SKM-1 treated with dmso at 0.1 percent for 144 hours (cell line): ENCODE measurements at regions not wholly inside any gene's neighbourhood (a gene's known extent, or its start where the extent isn't known, plus 50 kb on each side); places are given as distances from the start of the nearest gene placed in this dataset.
"Not testable (repeated sequence)": the region's sequence is repeated elsewhere in the genome, so short reads cannot be mapped to it uniquely, and the experiment has no call there.

Source experiments
- DNase-seq: peaks from one replicate; lab custom pipeline; 2025; ENCODE audit not compliant: unreplicated experiment; lab: John Stamatoyannopoulos, UW

DNA sequence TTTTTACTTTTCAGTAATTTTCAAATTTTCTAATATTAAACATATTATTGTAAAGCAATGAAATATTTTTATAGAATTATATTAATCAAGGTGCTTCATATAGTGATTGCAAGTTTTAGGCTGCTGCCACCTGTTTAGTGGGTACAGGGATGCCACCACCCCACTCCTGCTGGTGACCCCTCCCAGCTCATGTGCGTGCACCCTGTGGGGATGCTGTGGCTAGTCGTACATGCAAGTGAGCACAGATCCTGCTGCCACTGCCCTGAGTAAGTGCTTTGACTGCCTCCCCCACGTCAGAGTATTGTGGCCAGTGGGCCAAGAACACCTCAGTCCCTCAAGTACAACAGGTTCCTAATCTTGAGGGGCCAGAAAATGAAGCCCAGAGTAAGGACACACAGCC lies 320.1 kb upstream of the DDI1 start:
- no peak for DNase-seq

GRCh38 chr11:103727262-103727661 lies 309.2 kb upstream of the DDI1 start:
- no peak for DNase-seq

DNA sequence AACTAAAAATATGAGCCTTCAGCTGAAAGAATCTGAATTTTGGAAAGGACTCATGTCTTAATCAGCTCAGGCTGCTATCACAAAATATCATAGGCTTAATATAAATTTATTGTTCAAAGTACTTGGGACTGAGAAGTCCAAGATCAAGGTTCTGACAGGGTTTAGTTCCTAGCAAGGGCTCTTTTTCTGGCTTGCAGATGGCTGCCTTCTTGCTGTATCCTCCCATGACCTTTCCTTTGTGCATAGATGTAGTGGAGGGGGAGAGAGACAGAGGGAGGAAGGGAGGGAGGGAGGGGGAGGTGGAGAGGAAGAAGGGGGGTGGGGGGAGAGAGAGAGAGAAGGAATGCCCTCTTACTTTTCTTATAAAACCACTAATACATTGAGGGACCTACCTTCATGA lies 306.8 kb upstream of the DDI1 start:
- DNase-seq = no peak

GRCh38 chr11:103730131-103730940 lies 306.1 kb upstream of the DDI1 start:
- DNase-seq = no peak

DNA sequence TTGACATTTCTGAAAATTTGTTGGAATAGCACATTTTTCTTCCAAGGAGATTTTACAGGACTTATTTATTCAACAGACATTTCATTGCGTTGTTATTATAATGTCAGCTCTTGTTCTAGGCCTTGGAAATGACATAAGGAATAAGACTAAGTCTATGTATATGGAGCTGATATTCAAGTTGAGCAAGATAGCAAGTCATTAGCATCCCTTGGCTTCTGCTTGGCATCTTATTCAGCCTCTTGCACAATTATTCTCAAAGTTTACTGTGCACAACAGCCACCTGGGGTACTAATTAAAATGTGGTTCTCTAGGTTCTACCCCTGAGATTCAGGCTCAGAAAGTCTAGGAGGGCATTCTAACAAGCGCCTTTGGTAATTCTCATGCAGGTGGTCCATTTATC lies 304.8 kb upstream of the DDI1 start:
- no peak for DNase-seq

DNA sequence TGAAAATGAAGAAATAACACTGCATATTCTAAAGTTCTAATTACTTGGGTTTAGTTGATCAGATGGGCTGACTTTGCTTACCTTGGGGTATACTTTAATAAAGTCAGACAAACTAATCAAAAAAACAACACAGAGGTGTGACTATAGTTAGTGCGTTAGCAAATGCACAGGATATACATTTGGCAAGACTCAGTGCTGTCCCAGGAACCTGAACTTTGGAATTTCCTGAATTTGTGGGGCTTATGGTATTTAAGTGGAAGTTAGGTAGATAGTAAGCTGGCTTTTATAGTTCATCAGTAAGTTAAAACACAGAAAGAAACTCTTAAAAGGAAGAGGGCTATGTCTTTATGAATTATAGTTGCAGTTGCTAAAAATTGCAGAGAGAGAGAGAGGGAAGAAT lies 302.6 kb upstream of the DDI1 start:
- no peak for DNase-seq

- DNase-seq = no peak
These were observed 300.9 kb upstream of the DDI1 start for GRCh38 chr11:103735497-103736032.

DNA sequence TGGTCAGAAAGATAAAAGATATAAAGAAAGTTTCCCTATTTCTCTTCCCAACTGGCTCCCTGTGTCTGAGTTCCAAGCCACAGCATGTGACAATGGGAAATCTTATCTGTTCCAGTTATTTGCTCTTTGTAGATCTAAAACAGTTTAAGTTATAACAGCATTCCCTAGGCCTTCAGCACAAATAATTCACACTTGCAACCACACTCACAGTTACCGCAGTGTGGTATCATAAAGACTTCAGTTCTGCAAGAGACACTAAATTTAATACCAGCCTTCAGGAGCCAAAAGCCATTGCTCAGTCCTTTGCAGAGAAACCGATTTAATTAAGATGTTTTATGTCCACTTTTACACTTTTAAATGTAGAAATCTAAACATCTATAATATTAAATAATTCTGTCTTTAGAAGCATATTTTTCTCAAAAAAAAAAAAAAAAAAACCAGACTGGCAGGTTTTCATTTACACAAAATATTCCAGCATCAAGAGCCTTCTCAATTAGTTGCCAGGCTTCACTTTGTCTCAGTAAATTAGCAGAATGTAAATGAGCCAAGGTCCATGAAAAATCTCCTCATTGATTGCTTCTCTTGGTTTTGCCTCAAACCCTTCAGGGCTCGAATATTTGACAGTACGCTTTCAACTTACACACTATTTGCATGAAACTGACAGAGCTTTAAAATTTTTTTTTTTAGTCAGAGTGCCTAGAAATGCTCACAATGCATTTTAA lies 300.0 kb upstream of the DDI1 start:
- DNase-seq = no peak

GRCh38 chr11:103737037-103737622 lies 299.3 kb upstream of the DDI1 start:
- no peak for DNase-seq

DNA sequence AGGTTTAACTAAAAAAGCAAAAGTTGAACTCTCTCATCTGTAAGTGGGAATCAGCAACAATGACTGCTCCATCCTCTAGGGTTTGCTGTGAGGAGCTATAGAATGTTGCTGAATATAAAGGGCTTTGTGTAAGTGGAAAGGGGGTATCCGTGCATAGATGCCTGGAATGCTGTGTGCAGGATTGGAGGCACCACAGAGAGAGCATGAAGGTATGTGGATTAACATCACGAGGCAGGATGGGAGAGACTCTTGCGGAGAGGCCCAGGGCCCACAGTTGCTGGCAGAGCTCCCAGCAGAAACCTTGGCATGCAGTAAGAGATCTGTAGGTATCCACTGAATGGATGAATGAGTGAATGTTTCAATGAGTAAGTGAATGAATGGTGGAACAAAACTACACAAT lies 298.7 kb upstream of the DDI1 start:
- DNase-seq = no peak

GRCh38 chr11:103739074-103739796 lies 297.2 kb upstream of the DDI1 start:
- DNase-seq = not testable (repeated sequence)

- no peak for DNase-seq
These were observed 291.8 kb upstream of the DDI1 start for GRCh38 chr11:103744496-103745153.

DNA sequence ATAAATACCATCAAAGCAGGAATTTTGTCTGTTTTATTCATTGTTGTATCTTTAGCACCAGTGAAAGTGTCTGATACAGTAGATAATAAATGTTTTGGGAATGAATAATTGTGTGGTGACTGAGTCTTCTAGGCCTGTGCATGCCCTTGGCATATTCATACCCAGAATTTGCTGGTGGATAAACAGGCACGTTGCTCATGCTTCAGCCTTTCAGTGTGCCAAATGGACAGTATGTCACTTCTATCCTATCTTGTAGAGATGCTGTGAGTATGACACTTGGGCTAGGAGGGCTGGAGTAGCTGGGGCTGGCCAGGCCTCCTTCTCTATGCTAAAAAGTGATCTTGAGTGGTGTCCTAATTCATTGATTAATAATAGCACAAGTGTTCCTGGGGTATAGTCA lies 287.3 kb upstream of the DDI1 start:
- DNase-seq = no peak

- no peak for DNase-seq
These were observed 267.6 kb upstream of the DDI1 start for GRCh38 chr11:103768816-103769215.

DNA sequence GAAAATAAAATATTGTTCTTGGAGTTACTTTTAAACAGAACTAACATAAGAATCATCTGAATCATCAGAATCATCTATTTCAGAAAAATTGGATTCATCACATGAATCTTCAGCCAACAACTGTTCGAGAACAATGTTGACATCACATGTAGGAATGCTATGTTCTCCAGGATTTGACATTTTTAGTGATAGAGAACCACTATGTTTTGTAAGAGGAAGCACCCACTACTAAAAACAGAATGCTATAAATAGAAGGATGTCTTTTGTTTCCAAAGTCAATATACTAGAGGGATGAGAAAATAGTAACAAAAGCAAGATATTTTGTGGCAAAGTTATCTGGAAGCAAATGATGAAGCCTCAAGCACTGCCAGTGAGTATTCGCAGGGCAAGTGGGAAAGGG lies 263.4 kb upstream of the DDI1 start:
- no peak for DNase-seq

DNA sequence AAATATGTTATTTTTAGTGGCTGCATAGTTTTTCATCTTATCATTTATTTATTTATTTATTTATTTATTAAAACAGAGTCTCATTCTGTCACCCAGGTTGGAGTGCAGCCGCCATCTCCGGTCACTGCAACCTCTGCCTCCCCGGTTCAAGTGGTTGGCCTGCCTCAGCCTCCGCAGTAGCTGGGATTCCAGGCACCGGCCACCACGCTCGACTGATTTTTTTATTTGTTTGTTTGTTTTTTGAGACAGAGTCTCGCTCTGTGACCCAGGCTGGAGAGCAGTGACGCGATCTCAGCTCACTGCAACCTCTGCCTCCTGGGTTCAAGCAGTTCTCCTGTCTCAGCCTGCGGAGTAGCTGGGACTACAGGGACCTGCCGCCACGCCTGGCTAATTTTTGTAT lies 262.9 kb upstream of the DDI1 start:
- no peak for DNase-seq

DNA sequence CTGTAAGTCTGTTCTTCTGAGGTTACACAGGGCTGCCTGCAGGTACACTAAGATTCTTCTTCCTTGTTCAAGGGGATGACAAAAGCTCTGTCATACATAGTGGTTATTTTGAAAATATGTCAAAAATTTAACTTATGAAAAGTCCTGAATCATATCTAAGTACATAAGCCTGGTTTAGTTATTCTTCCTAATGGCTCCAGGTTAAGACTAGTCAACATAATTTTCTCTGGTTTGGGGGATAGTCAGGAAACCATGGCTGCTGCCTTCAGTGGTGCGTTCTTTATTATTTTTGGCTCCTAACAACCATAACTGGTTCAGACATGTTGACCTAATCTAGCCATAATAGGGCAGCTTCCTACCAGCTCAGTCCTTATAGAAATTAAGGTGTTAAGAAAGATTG lies 257.4 kb upstream of the DDI1 start:
- DNase-seq = no peak

- DNase-seq = no peak
These were observed 246.5 kb upstream of the DDI1 start for GRCh38 chr11:103789952-103790351.

DNA sequence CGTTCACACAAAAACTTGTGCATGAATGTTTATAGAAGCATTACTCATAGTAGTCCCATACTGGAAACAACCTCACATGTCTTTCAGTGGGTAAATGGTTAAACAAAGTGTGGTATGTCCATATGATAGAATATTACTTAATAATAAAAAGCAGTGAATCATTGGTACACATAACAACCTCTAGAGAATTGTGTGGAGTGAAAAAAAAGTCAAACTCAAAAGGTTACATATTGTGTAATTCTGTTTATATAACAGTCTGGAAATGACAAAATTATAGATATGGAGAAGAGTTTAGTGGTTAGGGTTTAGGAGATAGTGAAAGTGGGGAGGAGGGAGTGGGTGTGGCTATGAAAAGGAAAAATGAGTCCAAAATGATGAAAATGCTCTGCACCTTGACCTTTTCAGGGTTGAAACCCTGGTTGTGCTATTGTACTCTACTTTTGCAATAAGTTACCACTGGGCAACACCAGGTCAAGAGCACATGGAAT lies 243.4 kb upstream of the DDI1 start:
- no peak for DNase-seq

DNA sequence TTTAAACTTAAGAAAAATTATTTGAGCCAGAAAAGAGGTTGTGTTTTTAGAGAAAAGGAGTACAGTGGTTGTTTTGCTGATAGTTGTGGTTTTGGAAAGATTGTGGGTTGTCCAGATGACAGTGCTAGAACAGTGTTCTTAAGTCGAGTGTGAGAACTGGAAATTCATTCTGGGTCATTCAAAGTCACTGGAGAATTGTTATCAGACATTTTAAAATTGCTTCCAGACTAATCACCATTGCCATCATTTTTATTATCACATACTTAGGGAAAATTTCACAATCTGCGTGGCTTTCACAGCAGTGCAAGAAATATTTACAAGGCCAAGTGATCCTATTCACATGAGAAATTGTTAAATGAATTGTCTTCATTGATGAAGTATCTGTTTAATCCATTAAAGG lies 242.2 kb upstream of the DDI1 start:
- DNase-seq = no peak

DNA sequence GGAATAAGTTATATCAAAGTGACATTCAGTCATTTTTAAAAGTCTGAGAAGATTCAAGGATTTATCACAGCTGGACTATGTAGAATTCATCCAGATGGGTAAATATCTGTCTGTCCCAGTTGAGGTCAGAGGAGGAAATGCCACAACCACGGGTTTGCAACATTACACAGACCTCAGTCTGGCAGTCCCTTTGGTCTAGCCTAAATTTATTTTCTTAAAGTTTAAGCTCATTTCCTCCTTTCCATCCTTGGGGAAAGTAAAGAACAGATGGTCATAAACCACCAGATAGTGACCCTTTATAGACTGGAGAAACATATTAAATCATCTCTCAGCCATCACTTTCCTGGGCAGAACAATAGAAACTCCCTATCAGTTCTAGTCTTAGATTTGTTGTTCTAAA lies 238.4 kb upstream of the DDI1 start:
- no peak for DNase-seq
